ENCODE measurements at regions not wholly inside any gene's neighbourhood (a gene's known extent, or its start where the extent isn't known, plus 50 kb on each side); places are given as distances from the start of the nearest gene placed in this dataset.

- TF ChIP-seq REST (IDR thresholded peaks at IDR 0.05; ENCODE audit: insufficient read depth in 1 of 2, low read depth in 2 of 2, low read length in 2 of 2) (no peak), TAF1 (IDR thresholded peaks at IDR 0.05; ENCODE audit: borderline replicate concordance, insufficient read depth, low read length) (no peak), POLR2AphosphoS5 (IDR thresholded peaks at IDR 0.05; ENCODE audit: low read depth, low read length) (no peak), SIN3A (IDR thresholded peaks at IDR 0.05; ENCODE audit: borderline replicate concordance, insufficient read depth, low read length) (no peak)
These were observed 396.2 kb downstream of the KCTD16 start for GRCh38 chr5:144566747-144567420.

GRCh38 chr5:144549580-144549979 lies 378.9 kb downstream of the KCTD16 start:
- TF ChIP-seq TAF1 (IDR thresholded peaks at IDR 0.05; ENCODE audit: borderline replicate concordance, insufficient read depth, low read length) (no peak), REST (IDR thresholded peaks at IDR 0.05; ENCODE audit: insufficient read depth in 1 of 2, low read depth in 2 of 2, low read length in 2 of 2) (no peak), POLR2AphosphoS5 (IDR thresholded peaks at IDR 0.05; ENCODE audit: low read depth, low read length) (no peak), FOXP2 (optimal IDR thresholded peaks at IDR 0.05; ENCODE audit: borderline replicate concordance, extremely low read depth, extremely low read length, insufficient read depth) (no peak), SIN3A (IDR thresholded peaks at IDR 0.05; ENCODE audit: borderline replicate concordance, insufficient read depth, low read length) (no peak)

GRCh38 chr5:144548936-144549335 lies 378.3 kb downstream of the KCTD16 start:
- TF ChIP-seq FOXP2 (optimal IDR thresholded peaks at IDR 0.05; ENCODE audit: borderline replicate concordance, extremely low read depth, extremely low read length, insufficient read depth) (no peak), REST (IDR thresholded peaks at IDR 0.05; ENCODE audit: insufficient read depth in 1 of 2, low read depth in 2 of 2, low read length in 2 of 2) (no peak), TAF1 (IDR thresholded peaks at IDR 0.05; ENCODE audit: borderline replicate concordance, insufficient read depth, low read length) (no peak), SIN3A (IDR thresholded peaks at IDR 0.05; ENCODE audit: borderline replicate concordance, insufficient read depth, low read length) (no peak), POLR2AphosphoS5 (IDR thresholded peaks at IDR 0.05; ENCODE audit: low read depth, low read length) (no peak)

- TF ChIP-seq FOXP2 (optimal IDR thresholded peaks at IDR 0.05; ENCODE audit: borderline replicate concordance, extremely low read depth, extremely low read length, insufficient read depth) (no peak), TAF1 (IDR thresholded peaks at IDR 0.05; ENCODE audit: borderline replicate concordance, insufficient read depth, low read length) (no peak), REST (IDR thresholded peaks at IDR 0.05; ENCODE audit: insufficient read depth in 1 of 2, low read depth in 2 of 2, low read length in 2 of 2) (no peak)
These were observed 376.4 kb downstream of the KCTD16 start for GRCh38 chr5:144547098-144547499.

- TF ChIP-seq TAF1 (IDR thresholded peaks at IDR 0.05; ENCODE audit: borderline replicate concordance, insufficient read depth, low read length), result no peak
- no peak for TF ChIP-seq FOXP2 (optimal IDR thresholded peaks at IDR 0.05; ENCODE audit: borderline replicate concordance, extremely low read depth, extremely low read length, insufficient read depth)
- TF ChIP-seq REST (IDR thresholded peaks at IDR 0.05; ENCODE audit: insufficient read depth in 1 of 2, low read depth in 2 of 2, low read length in 2 of 2), result no peak
- no peak for TF ChIP-seq POLR2AphosphoS5 (IDR thresholded peaks at IDR 0.05; ENCODE audit: low read depth, low read length)
- TF ChIP-seq SIN3A (IDR thresholded peaks at IDR 0.05; ENCODE audit: borderline replicate concordance, insufficient read depth, low read length), result no peak
These were observed 368.2 kb downstream of the KCTD16 start for GRCh38 chr5:144538845-144539244.
